ENCODE measurements at regions not wholly inside any gene's neighbourhood (a gene's known extent, or its start where the extent isn't known, plus 50 kb on each side); places are given as distances from the start of the nearest gene placed in this dataset.

DNA sequence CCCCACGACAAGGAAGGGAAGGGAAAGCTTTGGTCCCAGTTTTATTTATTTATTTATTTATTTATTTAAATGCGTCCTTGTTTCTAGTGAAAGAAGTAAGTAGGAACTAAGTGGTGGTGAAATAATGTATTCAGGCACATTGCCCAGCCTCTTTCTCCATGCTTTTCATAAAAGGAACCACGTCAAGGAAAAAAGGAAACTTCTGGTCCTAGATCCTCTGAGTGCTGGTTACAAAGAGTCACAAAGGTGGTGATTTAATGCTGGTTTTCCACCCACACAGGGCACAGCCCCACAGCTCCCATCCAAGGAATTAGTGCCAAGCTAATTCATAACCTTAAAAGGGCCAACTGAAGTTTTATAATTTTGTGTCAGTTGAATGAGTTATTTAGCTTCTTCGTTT is 206.6 kb upstream of the GYPA start:
- TF ChIP-seq FOXM1 (IDR thresholded peaks at IDR 0.05; ENCODE audit: borderline replicate concordance) (no peak), HDGF (IDR thresholded peaks at IDR 0.05; ENCODE audit: borderline replicate concordance) (no peak), FOXK2 (IDR thresholded peaks at IDR 0.05) (no peak), ZNF384 (IDR thresholded peaks at IDR 0.05) (no peak)

All from HEK293T (cell line).